Renal pelvis (tissue), 1 donor: ENCODE measurements at regions not wholly inside any gene's neighbourhood (a gene's known extent, or its start where the extent isn't known, plus 50 kb on each side); places are given as distances from the start of the nearest gene placed in this dataset.
"Not testable (repeated sequence)": the region's sequence is repeated elsewhere in the genome, so short reads cannot be mapped to it uniquely, and the experiment has no call there.

ENCODE experiments used
- DNase-seq: peaks from one replicate; pipeline ENCODE4 v3.0.0-alpha.2; 2013

- no peak for DNase-seq
Observed at GRCh38 chr5:113652161-113652560, 138.7 kb downstream of the YTHDC2 start.

GRCh38 chr5:113654828-113655227, 141.3 kb downstream of the YTHDC2 start:
- DNase-seq, result no peak

GRCh38 chr5:113660206-113660605, 146.7 kb downstream of the YTHDC2 start:
- DNase-seq, result peak; percentile 11

GRCh38 chr5:113660706-113661250, 147.3 kb downstream of the YTHDC2 start:
- DNase-seq, result no peak

- DNase-seq, result peak; percentile 16
Observed at GRCh38 chr5:113663879-113664541, 150.5 kb downstream of the YTHDC2 start.

- DNase-seq, result no peak
Observed at GRCh38 chr5:113673041-113673440, 159.5 kb downstream of the YTHDC2 start.

GRCh38 chr5:113675166-113675565, 161.7 kb downstream of the YTHDC2 start:
- no peak for DNase-seq

- DNase-seq, result no peak
Observed at GRCh38 chr5:113678202-113678601, 164.7 kb downstream of the YTHDC2 start.

GRCh38 chr5:113678924-113679575, 165.6 kb downstream of the YTHDC2 start:
- DNase-seq, result no peak

GRCh38 chr5:113680534-113680933, 167.0 kb downstream of the YTHDC2 start:
- no peak for DNase-seq

- DNase-seq, result no peak
Observed at GRCh38 chr5:113682497-113683136, 169.1 kb downstream of the YTHDC2 start.

- no peak for DNase-seq
Observed at GRCh38 chr5:113683211-113683610, 169.7 kb downstream of the YTHDC2 start.

- DNase-seq, result no peak
Observed at GRCh38 chr5:113686599-113686998, 173.1 kb downstream of the YTHDC2 start.

GRCh38 chr5:113689647-113690046, 176.2 kb downstream of the YTHDC2 start:
- DNase-seq, result no peak

- no peak for DNase-seq
Observed at GRCh38 chr5:113692466-113692865, 179.0 kb downstream of the YTHDC2 start.

GRCh38 chr5:113692891-113693457, 179.5 kb downstream of the YTHDC2 start:
- no peak for DNase-seq

- DNase-seq, result no peak
Observed at GRCh38 chr5:113693701-113694100, 180.2 kb downstream of the YTHDC2 start.

GRCh38 chr5:113694576-113694975, 181.1 kb downstream of the YTHDC2 start:
- DNase-seq, result no peak

GRCh38 chr5:113703266-113703665, 189.8 kb downstream of the YTHDC2 start:
- DNase-seq, result no peak

- no peak for DNase-seq
Observed at GRCh38 chr5:113705657-113706056, 192.2 kb downstream of the YTHDC2 start.

- no peak for DNase-seq
Observed at GRCh38 chr5:113713051-113713450, 199.6 kb downstream of the YTHDC2 start.

GRCh38 chr5:113715921-113716320, 202.4 kb downstream of the YTHDC2 start:
- DNase-seq, result not testable (repeated sequence)

GRCh38 chr5:113719549-113719948, 206.1 kb downstream of the YTHDC2 start:
- DNase-seq, result no peak
